WI38 (cell line): ENCODE measurements at regions not wholly inside any gene's neighbourhood (a gene's known extent, or its start where the extent isn't known, plus 50 kb on each side); places are given as distances from the start of the nearest gene placed in this dataset.

Experiments used
- H3K4me3 ChIP-seq: 2 replicates; pipeline ENCODE4 v1.5.1; 2011; ENCODE audit warnings: low read depth, mild to moderate bottlenecking, control low read depth, low read length
- TF ChIP-seq, protein P1 (sequence below): IDR thresholded peaks from 2 replicates; pipeline ENCODE4 v1.5.1; 2012; ENCODE audit warnings: low read depth, mild to moderate bottlenecking, control low read depth, low read length

DNA sequence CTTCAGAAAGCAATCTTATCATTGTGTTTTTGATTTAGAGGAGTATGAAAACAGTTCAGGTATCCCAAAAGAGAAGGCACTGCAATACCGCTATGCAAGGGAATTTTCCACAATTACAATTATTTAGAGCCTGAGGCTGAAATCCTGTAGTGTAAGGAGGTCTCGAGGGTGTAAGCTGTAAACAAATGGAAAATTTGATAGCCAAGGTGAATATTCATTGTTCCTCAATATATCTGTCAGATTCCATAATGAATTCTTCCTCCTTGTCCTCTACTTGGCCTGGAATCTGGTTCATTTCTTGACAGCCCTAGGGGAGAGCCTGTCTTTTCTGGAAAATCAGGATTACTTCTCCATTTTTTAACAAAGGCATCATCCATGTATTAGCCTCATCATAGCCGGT, 63.1 kb upstream of the SMARCA2 start:
- H3K4me3 ChIP-seq = no peak overlapping the region
- TF ChIP-seq, protein P1, sequence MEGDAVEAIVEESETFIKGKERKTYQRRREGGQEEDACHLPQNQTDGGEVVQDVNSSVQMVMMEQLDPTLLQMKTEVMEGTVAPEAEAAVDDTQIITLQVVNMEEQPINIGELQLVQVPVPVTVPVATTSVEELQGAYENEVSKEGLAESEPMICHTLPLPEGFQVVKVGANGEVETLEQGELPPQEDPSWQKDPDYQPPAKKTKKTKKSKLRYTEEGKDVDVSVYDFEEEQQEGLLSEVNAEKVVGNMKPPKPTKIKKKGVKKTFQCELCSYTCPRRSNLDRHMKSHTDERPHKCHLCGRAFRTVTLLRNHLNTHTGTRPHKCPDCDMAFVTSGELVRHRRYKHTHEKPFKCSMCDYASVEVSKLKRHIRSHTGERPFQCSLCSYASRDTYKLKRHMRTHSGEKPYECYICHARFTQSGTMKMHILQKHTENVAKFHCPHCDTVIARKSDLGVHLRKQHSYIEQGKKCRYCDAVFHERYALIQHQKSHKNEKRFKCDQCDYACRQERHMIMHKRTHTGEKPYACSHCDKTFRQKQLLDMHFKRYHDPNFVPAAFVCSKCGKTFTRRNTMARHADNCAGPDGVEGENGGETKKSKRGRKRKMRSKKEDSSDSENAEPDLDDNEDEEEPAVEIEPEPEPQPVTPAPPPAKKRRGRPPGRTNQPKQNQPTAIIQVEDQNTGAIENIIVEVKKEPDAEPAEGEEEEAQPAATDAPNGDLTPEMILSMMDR = no peak

DNA sequence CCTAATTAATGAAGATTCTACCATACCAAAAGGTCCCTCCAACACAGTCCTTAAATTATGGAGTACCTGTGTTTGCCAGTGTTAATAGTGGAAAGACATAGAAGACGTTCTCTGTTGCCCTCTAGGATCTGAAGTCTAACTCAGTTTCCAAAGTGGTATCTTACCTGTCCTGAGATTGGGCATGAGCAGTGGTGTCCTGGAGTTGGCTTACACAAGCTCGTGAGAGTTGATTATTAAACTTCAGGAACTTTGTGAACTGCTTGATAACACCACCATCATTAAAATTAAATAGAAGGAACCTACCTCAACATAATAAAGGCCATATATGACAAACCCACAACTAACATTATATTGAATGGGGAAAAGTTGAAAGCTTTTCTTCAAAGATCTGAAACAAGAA, 60.9 kb upstream of the SMARCA2 start:
- TF ChIP-seq, protein P1 = no peak

DNA sequence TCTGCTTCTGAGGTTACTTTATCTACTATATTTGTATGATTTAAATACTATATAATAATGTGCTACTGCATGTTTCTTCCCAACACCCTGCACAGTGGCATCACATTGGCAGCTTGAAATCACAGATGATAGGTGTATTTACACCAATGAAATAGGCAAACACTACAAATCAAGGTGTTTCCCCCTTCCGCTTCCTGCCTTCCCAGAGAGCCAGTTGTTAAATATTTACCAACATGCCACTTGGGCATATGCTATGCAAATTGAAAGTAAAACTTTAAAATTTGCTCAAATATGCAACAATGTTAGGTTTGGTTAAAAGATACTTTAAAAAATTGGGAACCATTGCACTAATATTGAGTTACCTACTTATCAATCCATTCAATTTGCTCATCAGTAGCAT, 58.2 kb upstream of the SMARCA2 start:
- TF ChIP-seq, protein P1 = no peak
- no peak overlapping the region for H3K4me3 ChIP-seq

More for the DNA sequence above, 60.9 kb upstream of the SMARCA2 start:
- no peak overlapping the region for H3K4me3 ChIP-seq

DNA sequence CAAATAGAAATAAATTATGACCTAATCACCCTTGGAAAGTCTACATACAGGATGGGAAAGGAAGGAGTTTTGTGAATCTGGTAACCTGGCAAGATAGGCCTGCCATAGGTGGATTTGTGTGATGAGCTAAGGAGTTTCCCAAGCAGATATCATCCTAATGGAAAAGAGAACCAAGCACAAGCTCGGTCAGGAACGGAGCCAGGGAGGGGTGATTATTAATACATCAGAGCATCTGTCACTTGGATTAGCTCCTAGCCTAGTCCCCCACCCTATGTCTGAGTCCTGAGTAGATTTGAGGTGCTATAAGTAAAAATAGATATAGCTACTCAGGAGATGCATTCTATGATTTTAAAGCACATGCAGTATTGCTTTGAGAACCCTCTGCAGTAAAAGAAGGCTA, 57.3 kb upstream of the SMARCA2 start:
- H3K4me3 ChIP-seq = no peak overlapping the region
- TF ChIP-seq, protein P1 = no peak

DNA sequence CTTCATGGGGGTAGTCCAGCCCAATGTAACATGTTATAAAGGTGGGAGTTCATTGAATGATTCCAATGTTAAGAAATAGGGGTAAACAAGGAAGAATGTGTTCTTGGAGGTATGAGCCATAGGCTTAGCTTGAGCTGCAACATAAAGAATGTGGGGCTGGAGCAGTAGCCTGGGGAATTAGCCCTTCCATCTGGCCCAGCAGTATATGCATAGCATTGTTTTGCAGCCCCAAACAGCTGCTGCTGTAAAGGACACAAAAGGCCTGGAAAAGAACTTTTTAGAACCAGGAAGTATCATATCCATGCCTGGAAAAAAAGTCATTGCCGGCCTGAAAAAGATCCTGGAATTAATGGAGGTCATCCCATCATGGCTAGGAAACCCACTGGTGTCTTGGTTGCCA, 55.8 kb upstream of the SMARCA2 start:
- no peak overlapping the region for H3K4me3 ChIP-seq
- TF ChIP-seq, protein P1 = no peak

DNA sequence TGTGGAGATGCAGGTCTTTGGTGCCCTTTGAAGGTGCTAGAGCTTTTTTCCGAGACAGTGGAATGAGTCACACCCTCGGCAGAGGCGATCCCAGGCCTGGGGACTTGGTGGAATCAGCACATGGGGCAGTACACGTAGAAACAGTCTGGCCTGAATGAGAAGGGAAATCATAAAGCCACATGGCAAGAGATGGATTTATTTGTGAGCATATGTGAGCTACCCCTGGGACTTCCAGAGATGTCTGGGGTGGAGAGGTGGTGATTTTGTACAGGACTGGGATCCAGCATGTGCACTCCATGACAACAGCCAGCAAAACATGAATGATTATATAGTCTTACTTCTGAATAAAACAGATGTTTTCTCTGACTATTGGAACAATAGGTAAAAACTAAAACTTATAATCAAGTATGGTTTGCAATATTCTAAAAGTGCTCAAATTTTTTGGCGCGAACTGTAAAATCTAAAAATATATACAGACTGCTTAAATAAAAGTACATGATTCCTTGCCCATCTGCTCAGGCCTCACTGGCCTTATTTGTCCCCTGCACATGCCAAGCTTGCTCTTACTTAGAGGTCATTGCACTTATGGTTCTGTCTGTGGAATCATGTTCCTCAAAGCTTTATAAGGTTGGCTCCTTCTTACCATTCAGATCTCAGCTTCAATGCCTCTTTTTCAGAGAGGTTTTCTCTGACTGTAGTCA, 54.7 kb upstream of the SMARCA2 start:
- no peak overlapping the region for H3K4me3 ChIP-seq
- TF ChIP-seq, protein P1 = no peak

DNA sequence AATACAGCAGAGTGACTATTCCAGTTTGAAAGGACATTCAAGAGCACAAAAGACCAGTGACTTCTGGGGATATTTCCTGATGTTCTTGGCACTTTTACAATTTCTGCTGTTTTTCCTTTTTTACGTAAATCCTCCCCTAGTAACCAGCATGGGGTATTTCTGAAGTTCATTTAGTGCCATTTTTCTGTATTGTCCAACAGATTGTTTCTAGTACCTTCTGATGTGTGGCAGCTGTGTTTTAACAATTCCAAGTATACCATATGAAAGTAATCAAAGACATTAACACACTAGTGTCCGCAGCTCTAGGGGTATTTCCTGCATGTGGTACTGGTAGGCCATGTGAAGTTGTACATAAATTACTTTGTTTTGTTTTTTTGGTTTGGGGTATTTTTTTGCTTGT, 53.0 kb upstream of the SMARCA2 start:
- TF ChIP-seq, protein P1 = no peak
- H3K4me3 ChIP-seq = no peak overlapping the region
